Hepatocyte (in vitro differentiated cells): ENCODE measurements at regions not wholly inside any gene's neighbourhood (a gene's known extent, or its start where the extent isn't known, plus 50 kb on each side); places are given as distances from the start of the nearest gene placed in this dataset.

Experiments used
- EZH2 ChIP-seq: fragments of 200-600 bp; sonication (generic); IDR thresholded peaks from 2 replicates; pipeline ENCODE4 v1.6.1; 2016; ENCODE audit warnings: antibody characterized with exemption, mild to moderate bottlenecking, borderline replicate concordance
- TF ChIP-seq, protein P1 (sequence below): fragments of 200-600 bp; sonication (generic); IDR thresholded peaks from 2 replicates; pipeline ENCODE4 v1.5.1; 2016; ENCODE audit warnings: antibody characterized with exemption, mild to moderate bottlenecking; ENCODE audit not compliant: poor library complexity

DNA sequence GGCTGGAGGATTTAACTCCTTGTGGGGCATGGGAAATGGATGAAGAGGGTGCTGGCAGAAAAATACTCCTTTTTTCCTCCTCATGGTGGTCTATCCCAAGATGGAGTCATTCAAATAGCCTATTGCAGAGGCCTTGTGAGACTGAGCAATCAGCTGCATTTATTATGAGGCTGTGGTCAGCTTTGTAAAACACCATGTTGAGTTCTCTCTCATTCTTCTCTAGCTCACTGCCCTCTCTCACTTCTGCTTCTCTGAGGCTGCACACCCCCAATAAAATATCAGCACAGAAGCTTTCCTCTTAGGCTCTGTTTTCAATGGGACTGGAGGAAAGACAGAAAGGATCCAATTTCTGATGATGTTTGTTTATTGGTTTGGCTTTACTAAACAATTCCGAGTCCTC lies 467.1 kb downstream of the ADCYAP1 start:
- no peak for TF ChIP-seq EZH2
- TF ChIP-seq, protein P1, sequence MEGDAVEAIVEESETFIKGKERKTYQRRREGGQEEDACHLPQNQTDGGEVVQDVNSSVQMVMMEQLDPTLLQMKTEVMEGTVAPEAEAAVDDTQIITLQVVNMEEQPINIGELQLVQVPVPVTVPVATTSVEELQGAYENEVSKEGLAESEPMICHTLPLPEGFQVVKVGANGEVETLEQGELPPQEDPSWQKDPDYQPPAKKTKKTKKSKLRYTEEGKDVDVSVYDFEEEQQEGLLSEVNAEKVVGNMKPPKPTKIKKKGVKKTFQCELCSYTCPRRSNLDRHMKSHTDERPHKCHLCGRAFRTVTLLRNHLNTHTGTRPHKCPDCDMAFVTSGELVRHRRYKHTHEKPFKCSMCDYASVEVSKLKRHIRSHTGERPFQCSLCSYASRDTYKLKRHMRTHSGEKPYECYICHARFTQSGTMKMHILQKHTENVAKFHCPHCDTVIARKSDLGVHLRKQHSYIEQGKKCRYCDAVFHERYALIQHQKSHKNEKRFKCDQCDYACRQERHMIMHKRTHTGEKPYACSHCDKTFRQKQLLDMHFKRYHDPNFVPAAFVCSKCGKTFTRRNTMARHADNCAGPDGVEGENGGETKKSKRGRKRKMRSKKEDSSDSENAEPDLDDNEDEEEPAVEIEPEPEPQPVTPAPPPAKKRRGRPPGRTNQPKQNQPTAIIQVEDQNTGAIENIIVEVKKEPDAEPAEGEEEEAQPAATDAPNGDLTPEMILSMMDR: no peak
